Sigmoid colon (tissue), 4 donors: ENCODE measurements at regions not wholly inside any gene's neighbourhood (a gene's known extent, or its start where the extent isn't known, plus 50 kb on each side); places are given as distances from the start of the nearest gene placed in this dataset.

Experiments used
- EP300 ChIP-seq, 4 donors: sonication (generic); formaldehyde crosslinking; IDR thresholded peaks; one replicate each; pipeline ENCODE4 v1.6.1; 2017; ENCODE audit warnings: antibody characterized with exemption in 4 of 4
- TF ChIP-seq, protein P1 (sequence below), 4 experiments: fragments of 450-650 bp in 3 of 4; fragments of 200-600 bp in 1 of 4; IDR thresholded peaks; one replicate each; pipeline ENCODE4 v1.5.1; 2016 to 2019; ENCODE audit warnings: antibody characterized with exemption in 4 of 4, mild to moderate bottlenecking in 3 of 4, moderate library complexity in 2 of 4

GRCh38 chr16:56119133-56119532 lies 72.2 kb upstream of the GNAO1 start:
- TF ChIP-seq, protein P1, sequence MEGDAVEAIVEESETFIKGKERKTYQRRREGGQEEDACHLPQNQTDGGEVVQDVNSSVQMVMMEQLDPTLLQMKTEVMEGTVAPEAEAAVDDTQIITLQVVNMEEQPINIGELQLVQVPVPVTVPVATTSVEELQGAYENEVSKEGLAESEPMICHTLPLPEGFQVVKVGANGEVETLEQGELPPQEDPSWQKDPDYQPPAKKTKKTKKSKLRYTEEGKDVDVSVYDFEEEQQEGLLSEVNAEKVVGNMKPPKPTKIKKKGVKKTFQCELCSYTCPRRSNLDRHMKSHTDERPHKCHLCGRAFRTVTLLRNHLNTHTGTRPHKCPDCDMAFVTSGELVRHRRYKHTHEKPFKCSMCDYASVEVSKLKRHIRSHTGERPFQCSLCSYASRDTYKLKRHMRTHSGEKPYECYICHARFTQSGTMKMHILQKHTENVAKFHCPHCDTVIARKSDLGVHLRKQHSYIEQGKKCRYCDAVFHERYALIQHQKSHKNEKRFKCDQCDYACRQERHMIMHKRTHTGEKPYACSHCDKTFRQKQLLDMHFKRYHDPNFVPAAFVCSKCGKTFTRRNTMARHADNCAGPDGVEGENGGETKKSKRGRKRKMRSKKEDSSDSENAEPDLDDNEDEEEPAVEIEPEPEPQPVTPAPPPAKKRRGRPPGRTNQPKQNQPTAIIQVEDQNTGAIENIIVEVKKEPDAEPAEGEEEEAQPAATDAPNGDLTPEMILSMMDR (IDR thresholded peaks at IDR 0.05) = no peak
- TF ChIP-seq EP300 (IDR thresholded peaks at IDR 0.05) = no peak
